CD4-positive, alpha-beta T cell (primary cell): ENCODE measurements at regions not wholly inside any gene's neighbourhood (a gene's known extent, or its start where the extent isn't known, plus 50 kb on each side); places are given as distances from the start of the nearest gene placed in this dataset.

Source experiments
- ATAC-seq: fragments of 200-7000 bp; cut with Tn5 transposase; one replicate; pipeline ENCODE4 v1.10.0; 2022; ENCODE audit warnings: mild to moderate bottlenecking; ENCODE audit not compliant: poor library complexity
- CTCF ChIA-PET: fragments of 350-600 bp; sonication (Branson Sonifier 250); formaldehyde crosslinking; loops from one replicate; lab custom pipeline; 2021; ENCODE audit warnings: antibody characterized with exemption, inconsistent platforms; lab: Charles Lee
- POLR2A ChIA-PET: fragments of 350-600 bp; sonication (Branson Sonifier 250); formaldehyde crosslinking; loops from one replicate; lab custom pipeline; 2021; ENCODE audit warnings: antibody characterized with exemption, inconsistent platforms; lab: Charles Lee
- DNase-seq, 14 experiments: peaks; one replicate each; pipeline ENCODE4 v3.0.0-alpha.2; 2013 to 2020; ENCODE audit warnings: mixed read lengths in 2 of 14
- H3K27ac ChIP-seq, 2 donors: one replicate each; pipeline versions ENCODE4 v1.5.1 to v1.7.0; 2013; ENCODE audit warnings: low read length in 2 of 2, low read depth in 1 of 2, mild to moderate bottlenecking in 1 of 2
- H3K27me3 ChIP-seq, 2 experiments: 1 replicate in 1 of 2; 2 replicates in 1 of 2; pipeline versions ENCODE4 v1.6.1 to v1.7.0; 2013; ENCODE audit warnings: low read length in 2 of 2, control low read depth in 1 of 2, mild to moderate bottlenecking in 1 of 2, moderate library complexity in 1 of 2; ENCODE audit not compliant: insufficient read depth in 2 of 2, control insufficient read depth in 1 of 2
- H3K36me3 ChIP-seq: one replicate; pipeline ENCODE4 v1.6.1; 2013; ENCODE audit warnings: low read length, control low read depth; ENCODE audit not compliant: insufficient read depth
- H3K4me1 ChIP-seq: one replicate; pipeline ENCODE4 v1.6.1; 2013; ENCODE audit warnings: low read length, control low read depth; ENCODE audit not compliant: insufficient read depth
- H3K4me3 ChIP-seq: one replicate; pipeline ENCODE4 v1.5.1; 2013; ENCODE audit warnings: mild to moderate bottlenecking, low read length, moderate library complexity
- H3K9me3 ChIP-seq, 2 experiments: 1 replicate in 1 of 2; 2 replicates in 1 of 2; pipeline versions ENCODE4 v1.6.1 to v1.7.0; 2013; ENCODE audit warnings: low read length in 2 of 2, mild to moderate bottlenecking in 2 of 2, control low read depth in 1 of 2, moderate library complexity in 1 of 2; ENCODE audit not compliant: control insufficient read depth in 1 of 2, insufficient read depth in 1 of 2
- H3K27ac Mint-ChIP-seq: one replicate; pipeline ENCODE4 v1.8.0; 2020; ENCODE audit warnings: mixed read lengths
- H3K27me3 Mint-ChIP-seq: one replicate; pipeline ENCODE4 v1.8.0; 2021; ENCODE audit warnings: mixed read lengths
- H3K36me3 Mint-ChIP-seq: one replicate; pipeline ENCODE4 v1.8.0; 2021; ENCODE audit warnings: low read depth, mixed read lengths
- H3K4me1 Mint-ChIP-seq: one replicate; pipeline ENCODE4 v1.8.0; 2021; ENCODE audit warnings: low read depth, mixed read lengths
- H3K4me3 Mint-ChIP-seq: one replicate; pipeline ENCODE4 v1.8.0; 2020; ENCODE audit warnings: mild to moderate bottlenecking, mixed read lengths
- H3K9me3 Mint-ChIP-seq: one replicate; pipeline ENCODE4 v1.8.0; 2020; ENCODE audit warnings: mixed read lengths
- intact Hi-C, 2 experiments: fragments of 100-400 bp; cut with DNase I in 1 of 2; cut with micrococcal nuclease in 1 of 2; formaldehyde crosslinking; loops; one replicate each; pipeline versions ENCODE4 v1.15.1 to v1.9.0; 2023 to 2025; cut with DNase I, micrococcal nuclease
- TF ChIP-seq, protein P1 (sequence below): fragments of 200-600 bp; IDR thresholded peaks from one replicate; pipeline ENCODE4 v1.8.0; 2022; ENCODE audit warnings: antibody characterized with exemption, mild to moderate bottlenecking

DNA sequence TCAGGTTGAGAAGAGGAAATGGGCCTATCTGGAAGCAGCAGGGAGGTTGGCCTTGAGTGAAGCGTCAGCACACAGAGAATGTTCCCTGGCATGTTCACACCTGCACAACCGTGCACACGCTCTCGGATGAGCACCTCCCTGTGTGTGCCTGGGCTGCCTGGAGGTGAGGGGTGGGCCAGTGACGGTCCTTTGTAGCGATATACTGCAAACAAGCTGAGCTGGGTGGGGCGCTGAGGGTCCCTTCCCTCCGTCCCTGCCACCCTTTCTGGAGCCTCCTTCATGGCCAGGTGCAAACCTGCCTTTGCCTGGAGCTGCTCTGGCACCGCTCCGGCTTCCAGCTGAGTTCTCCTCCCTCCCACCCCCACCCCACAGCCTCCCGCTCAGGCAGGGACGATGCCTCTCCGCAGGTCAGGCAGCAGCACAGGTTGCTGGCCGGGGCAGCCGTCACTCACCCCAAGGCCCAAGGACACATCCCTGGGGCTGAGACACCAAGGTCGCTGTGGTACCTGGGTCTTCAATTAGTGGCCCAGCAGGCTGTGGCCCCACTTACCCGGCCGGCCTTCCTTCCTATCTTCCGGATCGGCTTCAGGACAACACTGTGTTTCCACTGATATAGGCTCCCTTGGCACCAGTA is 111.6 kb downstream of the ERMARD start:
- H3K27me3 Mint-ChIP-seq = no peaks in the 10 kb centered on the region
- no peaks in the 10 kb centered on the region for H3K36me3 Mint-ChIP-seq
- ChIA-PET CTCF (no interaction called here), POLR2A (no interaction called here)
- Histone ChIP-seq H3K27ac (no peak overlapping the region), H3K36me3 (no peaks in the 10 kb centered on the region), H3K4me1 (peaks cover 47% of the 10 kb centered on the region), H3K4me3 (no peak overlapping the region), H3K27me3 (no peaks in the 10 kb centered on the region), H3K9me3 (peaks cover 0 to 13% of the 10 kb centered on the region in 2 experiments)
- H3K27ac Mint-ChIP-seq = no peak overlapping the region
- ATAC-seq (no peak), DNase-seq (no peak)
- intact Hi-C loops = no loop called here
- H3K4me3 Mint-ChIP-seq = no peak overlapping the region
- H3K4me1 Mint-ChIP-seq = peaks cover 23% of the 10 kb centered on the region
- H3K9me3 Mint-ChIP-seq = no peaks in the 10 kb centered on the region
- TF ChIP-seq, protein P1, sequence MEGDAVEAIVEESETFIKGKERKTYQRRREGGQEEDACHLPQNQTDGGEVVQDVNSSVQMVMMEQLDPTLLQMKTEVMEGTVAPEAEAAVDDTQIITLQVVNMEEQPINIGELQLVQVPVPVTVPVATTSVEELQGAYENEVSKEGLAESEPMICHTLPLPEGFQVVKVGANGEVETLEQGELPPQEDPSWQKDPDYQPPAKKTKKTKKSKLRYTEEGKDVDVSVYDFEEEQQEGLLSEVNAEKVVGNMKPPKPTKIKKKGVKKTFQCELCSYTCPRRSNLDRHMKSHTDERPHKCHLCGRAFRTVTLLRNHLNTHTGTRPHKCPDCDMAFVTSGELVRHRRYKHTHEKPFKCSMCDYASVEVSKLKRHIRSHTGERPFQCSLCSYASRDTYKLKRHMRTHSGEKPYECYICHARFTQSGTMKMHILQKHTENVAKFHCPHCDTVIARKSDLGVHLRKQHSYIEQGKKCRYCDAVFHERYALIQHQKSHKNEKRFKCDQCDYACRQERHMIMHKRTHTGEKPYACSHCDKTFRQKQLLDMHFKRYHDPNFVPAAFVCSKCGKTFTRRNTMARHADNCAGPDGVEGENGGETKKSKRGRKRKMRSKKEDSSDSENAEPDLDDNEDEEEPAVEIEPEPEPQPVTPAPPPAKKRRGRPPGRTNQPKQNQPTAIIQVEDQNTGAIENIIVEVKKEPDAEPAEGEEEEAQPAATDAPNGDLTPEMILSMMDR = no peak

DNA sequence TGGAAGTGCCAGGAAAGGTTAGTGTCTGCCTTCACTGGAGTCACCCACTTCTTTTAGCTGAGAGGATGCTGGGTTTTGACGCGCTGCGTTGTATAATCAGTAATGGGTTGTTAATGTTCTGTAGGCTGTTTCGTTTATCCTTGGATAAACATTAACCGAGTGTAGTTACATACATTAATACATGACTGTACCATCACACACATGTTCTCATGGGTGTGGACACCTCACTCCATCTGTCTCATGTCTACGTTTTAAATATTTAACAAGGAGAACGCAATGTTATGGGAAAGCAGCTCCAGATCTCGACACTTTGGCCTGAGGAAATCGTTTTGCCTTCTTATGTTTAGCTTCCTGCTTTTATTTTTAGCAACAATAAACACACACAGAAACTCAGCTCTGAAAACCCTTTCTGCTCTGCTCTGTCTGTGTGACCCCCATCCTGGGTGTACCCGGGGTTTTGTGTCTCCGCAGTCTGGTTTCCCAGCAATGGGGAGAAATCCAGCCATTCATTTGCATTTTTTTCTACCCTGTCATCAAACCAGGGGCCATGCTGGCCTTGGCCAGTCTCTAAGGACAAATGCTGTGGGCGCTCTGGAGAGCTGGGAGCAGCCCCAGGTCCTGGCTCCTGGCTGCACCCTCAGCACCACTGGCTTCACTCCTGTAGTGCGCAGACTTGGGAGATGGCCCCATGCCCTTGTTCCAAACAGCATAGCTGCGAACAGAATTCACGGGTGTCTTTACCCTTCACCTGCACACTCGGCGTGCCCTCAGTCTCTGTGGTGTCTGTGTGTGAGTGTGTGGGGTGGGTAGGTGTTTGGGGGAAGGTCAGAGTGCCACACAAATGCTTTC is 110.8 kb downstream of the ERMARD start:
- H3K9me3 ChIP-seq = peaks cover 0 to 20% of the 10 kb centered on the region in 2 experiments
- Mint-ChIP-seq H3K27ac (no peak overlapping the region), H3K9me3 (no peaks in the 10 kb centered on the region), H3K36me3 (no peaks in the 10 kb centered on the region), H3K4me1 (peaks cover 23% of the 10 kb centered on the region), H3K4me3 (no peak overlapping the region), H3K27me3 (no peaks in the 10 kb centered on the region)
- peaks cover 40% of the 10 kb centered on the region for H3K4me1 ChIP-seq
- H3K36me3 ChIP-seq = no peaks in the 10 kb centered on the region
- no peaks in the 10 kb centered on the region for H3K27me3 ChIP-seq
- ChIA-PET POLR2A (no interaction called here), CTCF (no interaction called here)
- TF ChIP-seq, protein P1 = no peak
- DNase-seq (no peak), ATAC-seq (no peak)
- intact Hi-C loops = no loop called here
- no peak overlapping the region for H3K4me3 ChIP-seq
- H3K27ac ChIP-seq = no peak overlapping the region

DNA sequence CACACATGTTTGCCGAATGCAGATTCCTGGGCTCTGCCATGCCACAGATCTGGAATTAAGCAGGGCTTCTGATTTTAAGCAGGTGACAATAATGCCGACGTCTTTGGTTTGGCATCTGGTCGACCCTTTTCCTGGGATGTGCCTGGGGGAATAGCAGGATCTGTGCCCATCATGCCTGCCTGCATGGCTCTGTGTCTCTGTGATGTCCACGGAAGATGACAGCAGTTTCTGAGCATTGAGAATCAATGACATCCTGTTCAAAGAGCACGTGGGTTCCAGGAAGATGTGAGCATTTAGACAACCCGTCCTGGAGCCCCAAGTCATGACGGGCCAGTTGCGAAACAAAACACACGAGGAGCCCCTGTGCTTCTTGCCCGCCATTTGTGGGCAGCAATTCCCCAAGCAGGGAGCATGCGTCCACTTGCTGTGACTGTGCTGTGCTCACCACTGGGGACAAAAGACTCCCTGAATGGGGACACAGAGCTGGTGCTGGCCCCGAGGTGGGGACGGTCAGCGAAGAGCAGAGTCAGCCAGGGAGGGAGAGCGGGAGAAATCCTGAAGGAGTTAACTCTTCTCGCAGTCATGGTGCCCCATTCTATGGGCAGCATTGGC is 110.1 kb downstream of the ERMARD start:
- Histone ChIP-seq H3K36me3 (no peaks in the 10 kb centered on the region), H3K27me3 (no peaks in the 10 kb centered on the region), H3K9me3 (peaks cover 0 to 28% of the 10 kb centered on the region in 2 experiments), H3K27ac (no peak overlapping the region), H3K4me1 (peaks cover 38% of the 10 kb centered on the region), H3K4me3 (no peak overlapping the region)
- ChIA-PET CTCF (no interaction called here), POLR2A (no interaction called here)
- intact Hi-C loops = no loop called here
- no peak overlapping the region for H3K4me3 Mint-ChIP-seq
- no peak overlapping the region for H3K27ac Mint-ChIP-seq
- no peak for DNase-seq
- H3K4me1 Mint-ChIP-seq = peaks cover 23% of the 10 kb centered on the region
- no peak for ATAC-seq
- no peaks in the 10 kb centered on the region for H3K9me3 Mint-ChIP-seq
- TF ChIP-seq, protein P1 = no peak
- no peaks in the 10 kb centered on the region for H3K36me3 Mint-ChIP-seq
- no peaks in the 10 kb centered on the region for H3K27me3 Mint-ChIP-seq
